SK-N-SH (cell line): ENCODE measurements at regions not wholly inside any gene's neighbourhood (a gene's known extent, or its start where the extent isn't known, plus 50 kb on each side); places are given as distances from the start of the nearest gene placed in this dataset.

Source experiments
- CTCF ChIA-PET: fragments of 300-600, 350-600 bp; formaldehyde crosslinking; extraction: SDS; loops from one replicate; lab custom pipeline; 2021; lab: Yijun Ruan, JAX
- POLR2A ChIA-PET: fragments of 350-600 bp; sonication (Branson Sonifier 250); formaldehyde crosslinking; extraction: SDS; loops from one replicate; lab custom pipeline; 2020; ENCODE audit warnings: antibody characterized with exemption, inconsistent platforms; lab: Yijun Ruan, JAX
- DNase-seq: peaks from one replicate; pipeline ENCODE4 v3.0.0; 2012
- H2AFZ ChIP-seq: fragments of 200-600 bp; sonication (generic); 2 replicates; pipeline ENCODE4 v1.8.1; 2016; ENCODE audit warnings: antibody characterized with exemption, mild to moderate bottlenecking, low read depth
- H3F3A ChIP-seq: fragments of 200-600 bp; sonication (generic); replicated peaks from 2 replicates; pipeline ENCODE3; 2016; ENCODE audit warnings: antibody characterized with exemption, mild to moderate bottlenecking; ENCODE audit not compliant: insufficient read depth
- H3K27ac ChIP-seq, 2 experiments: fragments of 200-500 bp in 1 of 2; fragments of 200-600 bp in 1 of 2; sonication (Bioruptor generic) in 1 of 2; sonication (generic), shearing (Covaris generic) in 1 of 2; 2 replicates each; pipeline versions ENCODE4 v1.5.1 to v1.6.1; 2014 to 2016; ENCODE audit warnings: low read depth in 2 of 2, inconsistent platforms in 1 of 2, low read length in 1 of 2, mild to moderate bottlenecking in 1 of 2, mixed read lengths in 1 of 2
- H3K27me3 ChIP-seq: fragments of 200-600 bp; sonication (generic), shearing (Covaris generic); 2 replicates; pipeline ENCODE4 v1.6.1; 2016; ENCODE audit warnings: mixed run types; ENCODE audit not compliant: insufficient read depth
- H3K36me3 ChIP-seq, 2 experiments: fragments of 200-500 bp in 1 of 2; fragments of 200-600 bp in 1 of 2; sonication (Bioruptor generic) in 1 of 2; sonication (generic) in 1 of 2; replicated peaks in 1 of 2; 2 replicates each; pipeline versions ENCODE3 to v1.5.1; 2014 to 2016; ENCODE audit warnings: low read length in 1 of 2, mild to moderate bottlenecking in 1 of 2; ENCODE audit not compliant: insufficient read depth in 2 of 2, control insufficient read depth in 1 of 2
- H3K4me1 ChIP-seq, 2 experiments: fragments of 200-500 bp in 1 of 2; fragments of 200-600 bp in 1 of 2; sonication (Bioruptor generic) in 1 of 2; sonication (generic), shearing (Covaris generic) in 1 of 2; 2 replicates each; pipeline versions ENCODE4 v1.5.1 to v1.6.1; 2014 to 2016; ENCODE audit warnings: low read depth in 1 of 2, low read length in 1 of 2, mixed run types in 1 of 2; ENCODE audit not compliant: insufficient read depth in 2 of 2, control insufficient read depth in 1 of 2
- H3K4me2 ChIP-seq: fragments of 200-600 bp; sonication (generic), shearing (Covaris generic); 2 replicates; pipeline ENCODE4 v1.6.1; 2017; ENCODE audit warnings: mixed run types
- H3K4me3 ChIP-seq, 2 experiments: fragments of 200-500 bp in 1 of 2; fragments of 200-600 bp in 1 of 2; sonication (Bioruptor generic) in 1 of 2; sonication (generic), shearing (Covaris generic) in 1 of 2; 2 replicates each; pipeline versions ENCODE4 v1.5.1 to v1.8.1; 2014 to 2016; ENCODE audit warnings: low read depth in 2 of 2, inconsistent platforms in 1 of 2, low read length in 1 of 2, mild to moderate bottlenecking in 1 of 2, mixed read lengths in 1 of 2, moderate library complexity in 1 of 2
- H3K79me2 ChIP-seq: fragments of 200-600 bp; sonication (generic); 2 replicates; pipeline ENCODE4 v1.8.1; 2017; ENCODE audit warnings: mild to moderate bottlenecking; ENCODE audit not compliant: insufficient read depth
- H3K9ac ChIP-seq: fragments of 200-600 bp; sonication (generic); 2 replicates; pipeline ENCODE4 v1.6.1; 2017; ENCODE audit warnings: mixed run types
- H3K9me2 ChIP-seq: fragments of 200-600 bp; sonication (generic); 2 replicates; pipeline ENCODE4 v1.6.1; 2017; ENCODE audit warnings: mixed run types
- H3K9me3 ChIP-seq: fragments of 200-600 bp; sonication (generic); 2 replicates; pipeline ENCODE4 v1.6.1; 2017; ENCODE audit warnings: mixed run types, mild to moderate bottlenecking, moderate library complexity
- H4K20me1 ChIP-seq: fragments of 200-600 bp; sonication (generic); 2 replicates; pipeline ENCODE4 v1.6.1; 2017; ENCODE audit warnings: mild to moderate bottlenecking, mixed run types; ENCODE audit not compliant: insufficient read depth
- CHD2 ChIP-seq: fragments of 150-350 bp; IDR thresholded peaks from 2 replicates; pipeline ENCODE4 v1.6.1; 2018; ENCODE audit warnings: low read length; ENCODE audit not compliant: partially characterized antibody
- FOXJ3 ChIP-seq: sonication (generic); formaldehyde crosslinking; IDR thresholded peaks from 2 replicates; pipeline ENCODE4 v1.5.1; 2020; ENCODE audit warnings: mild to moderate bottlenecking, missing genetic modification reagents
- IRF3 ChIP-seq: fragments of 150-350 bp; IDR thresholded peaks from 2 replicates; pipeline ENCODE4 v1.6.1; 2016; ENCODE audit warnings: mild to moderate bottlenecking, low read depth, low read length
- MEF2A ChIP-seq: IDR thresholded peaks from 2 replicates; pipeline ENCODE4 v1.4.0; 2012; ENCODE audit warnings: low read depth, borderline replicate concordance
- NRF1 ChIP-seq: IDR thresholded peaks from 2 replicates; pipeline ENCODE4 v1.6.1; 2012; ENCODE audit warnings: low read depth, mild to moderate bottlenecking, low read length
- POLR2AphosphoS5 ChIP-seq: IDR thresholded peaks from 2 replicates; pipeline ENCODE4 v1.6.1; 2012; ENCODE audit warnings: low read depth, low read length
- RCOR1 ChIP-seq: fragments of 150-350 bp; IDR thresholded peaks from 2 replicates; pipeline ENCODE4 v1.6.1; 2017; ENCODE audit warnings: antibody characterized with exemption, low read length
- REST ChIP-seq: IDR thresholded peaks from 2 replicates; pipeline ENCODE4 v1.6.1; 2012; ENCODE audit warnings: mild to moderate bottlenecking, low read depth, low read length, moderate library complexity
- RXRA ChIP-seq: IDR thresholded peaks from 2 replicates; pipeline ENCODE4 v1.4.0; 2012; ENCODE audit warnings: low read depth, mild to moderate bottlenecking, borderline replicate concordance
- SIN3A ChIP-seq: IDR thresholded peaks from 2 replicates; pipeline ENCODE4 v1.6.1; 2012; ENCODE audit warnings: low read depth, mild to moderate bottlenecking, low read length, moderate library complexity, borderline replicate concordance
- YY1 ChIP-seq: IDR thresholded peaks from 2 replicates; pipeline ENCODE4 v1.4.0; 2012; ENCODE audit warnings: low read depth, mild to moderate bottlenecking
- WGBS: methylation state at CpG from one replicate; pipeline ENCODE4 v1.1.6; 2017; ENCODE audit warnings: low lambda C conversion rate; 5-methylcytosine and 5-hydroxymethylcytosine counted together

GRCh38 chr20:40959325-40960092 lies 69.1 kb upstream of the TOP1 start:
- Histone ChIP-seq H3K9ac (no peak overlapping the region), H3K4me2 (no peak overlapping the region), H3K27ac (no peak overlapping the region), H3K79me2 (no peaks in the 10 kb centered on the region), H4K20me1 (no peaks in the 10 kb centered on the region), H3K4me1 (no peaks in the 10 kb centered on the region; a peak in 1 of 4 replicates), H3K9me3 (no peaks in the 10 kb centered on the region), H3K27me3 (no peaks in the 10 kb centered on the region), H3K9me2 (no peaks in the 10 kb centered on the region), H3F3A (no peaks in the 10 kb centered on the region), H3K36me3 (no peaks in the 10 kb centered on the region), H3K4me3 (no peak overlapping the region), H2AFZ (no peak overlapping the region)
- no peak for DNase-seq
- WGBS = 44% methylated on average over 6 of the region's 6 CpGs
- CTCF ChIA-PET = interaction anchor here (0.9 kb wide), 1 partner anchor 14 kb away, joined by 3 read pairs; no protein-coding TSS in a partner anchor
- POLR2A ChIA-PET = no interaction called here
- TF ChIP-seq NRF1 = no peak
- TF ChIP-seq SIN3A = no peak
- TF ChIP-seq REST = no peak
- no peak for TF ChIP-seq YY1
- no peak for TF ChIP-seq RXRA
- TF ChIP-seq POLR2AphosphoS5 = no peak
- no peak for TF ChIP-seq RCOR1
- no peak for TF ChIP-seq FOXJ3 (CRISPR knock-in tag)
- TF ChIP-seq CHD2 = no peak

- TF ChIP-seq SIN3A = no peak
- no peak for TF ChIP-seq IRF3
- TF ChIP-seq MEF2A = no peak
- TF ChIP-seq FOXJ3 (CRISPR knock-in tag) = no peak
- no peaks in the 10 kb centered on the region for H3K79me2 ChIP-seq
- 72% methylated on average over 4 of the region's 4 CpGs for WGBS
- H3K9ac ChIP-seq = no peak overlapping the region
- H3K9me2 ChIP-seq = no peaks in the 10 kb centered on the region
- H4K20me1 ChIP-seq = no peaks in the 10 kb centered on the region
- H3K27ac ChIP-seq = no peak overlapping the region
- POLR2A ChIA-PET = no interaction called here
- H3K9me3 ChIP-seq = no peaks in the 10 kb centered on the region
- H3K36me3 ChIP-seq = no peaks in the 10 kb centered on the region
- no peak overlapping the region for H3K4me2 ChIP-seq
- H3K27me3 ChIP-seq = no peaks in the 10 kb centered on the region
- no peaks in the 10 kb centered on the region for H3F3A ChIP-seq
- DNase-seq = no peak
- no peaks in the 10 kb centered on the region; a peak in 1 of 4 replicates for H3K4me1 ChIP-seq
- no peak overlapping the region for H2AFZ ChIP-seq
- no peak overlapping the region for H3K4me3 ChIP-seq
- CTCF ChIA-PET = no interaction called here
Measured at GRCh38 chr20:40960101-40960500, 68.5 kb upstream of the TOP1 start.
